Liver (tissue), 3 donors: ENCODE measurements at regions not wholly inside any gene's neighbourhood (a gene's known extent, or its start where the extent isn't known, plus 50 kb on each side); places are given as distances from the start of the nearest gene placed in this dataset.

ENCODE experiments used
- FOXA1 ChIP-seq: IDR thresholded peaks from 2 replicates; pipeline ENCODE4 v1.6.1; 2016; ENCODE audit warnings: antibody characterized with exemption
- GABPA ChIP-seq, 2 donors: IDR thresholded peaks in 1 of 2; conservative IDR thresholded peaks in 1 of 2; 2 replicates each; pipeline ENCODE4 v1.6.1; 2016; ENCODE audit warnings: antibody characterized with exemption in 2 of 2, mild to moderate bottlenecking in 1 of 2, moderate library complexity in 1 of 2
- JUND ChIP-seq, 2 donors: IDR thresholded peaks; 2 replicates each; pipeline ENCODE4 v1.6.1; 2016; ENCODE audit warnings: antibody characterized with exemption in 2 of 2
- RAD21 ChIP-seq, 2 donors: IDR thresholded peaks; 2 replicates each; pipeline ENCODE4 v1.6.1; 2016; ENCODE audit warnings: antibody characterized with exemption in 2 of 2, mild to moderate bottlenecking in 2 of 2
- SP1 ChIP-seq: IDR thresholded peaks from 2 replicates; pipeline ENCODE4 v1.6.1; 2018; ENCODE audit warnings: antibody characterized with exemption, mild to moderate bottlenecking
- TAF1 ChIP-seq: conservative IDR thresholded peaks from 2 replicates; pipeline ENCODE4 v1.6.1; 2016; ENCODE audit warnings: antibody characterized with exemption, mild to moderate bottlenecking
- YY1 ChIP-seq: IDR thresholded peaks from 2 replicates; pipeline ENCODE4 v1.6.1; 2016; ENCODE audit warnings: antibody characterized with exemption, mild to moderate bottlenecking
- TF ChIP-seq, protein P1 (sequence below): fragments of 150-350 bp; IDR thresholded peaks from 2 replicates; pipeline ENCODE4 v1.5.1; 2017; ENCODE audit warnings: improper control_type of control experiment, low read depth, low read length; ENCODE audit not compliant: missing input control
- TF ChIP-seq, protein P2 (sequence below): IDR thresholded peaks from 2 replicates; pipeline ENCODE4 v1.6.1; 2016; ENCODE audit warnings: antibody characterized with exemption
- TF ChIP-seq, protein P3 (sequence below): IDR thresholded peaks from 2 replicates; pipeline ENCODE4 v1.6.1; 2016; ENCODE audit warnings: antibody characterized with exemption
- TF ChIP-seq, protein P4 (sequence below): IDR thresholded peaks from 2 replicates; pipeline ENCODE4 v1.6.1; 2016; ENCODE audit warnings: antibody characterized with exemption, mild to moderate bottlenecking
- donor health status: healthy.
- donor health status: healthy.

DNA sequence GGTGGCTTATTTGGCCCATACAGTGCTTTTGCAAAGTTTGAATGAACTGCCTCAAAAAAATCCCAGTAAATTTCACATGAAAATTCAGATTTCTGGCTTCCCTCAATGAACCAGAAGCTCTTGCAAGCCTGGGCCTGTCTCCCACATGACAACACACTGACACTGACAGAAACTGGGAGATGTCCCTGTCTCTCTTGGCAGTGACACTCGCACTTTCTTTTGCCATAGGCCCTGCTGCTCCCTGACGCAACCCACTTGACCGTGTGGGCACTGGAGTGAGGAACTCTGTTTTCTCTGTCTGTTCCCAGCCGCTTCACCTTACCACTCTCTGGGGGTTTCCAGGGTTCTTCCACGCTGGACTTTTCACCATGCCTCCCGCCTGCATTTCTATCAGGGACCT is 524.5 kb downstream of the SHQ1 start:
- TF ChIP-seq, protein P1, sequence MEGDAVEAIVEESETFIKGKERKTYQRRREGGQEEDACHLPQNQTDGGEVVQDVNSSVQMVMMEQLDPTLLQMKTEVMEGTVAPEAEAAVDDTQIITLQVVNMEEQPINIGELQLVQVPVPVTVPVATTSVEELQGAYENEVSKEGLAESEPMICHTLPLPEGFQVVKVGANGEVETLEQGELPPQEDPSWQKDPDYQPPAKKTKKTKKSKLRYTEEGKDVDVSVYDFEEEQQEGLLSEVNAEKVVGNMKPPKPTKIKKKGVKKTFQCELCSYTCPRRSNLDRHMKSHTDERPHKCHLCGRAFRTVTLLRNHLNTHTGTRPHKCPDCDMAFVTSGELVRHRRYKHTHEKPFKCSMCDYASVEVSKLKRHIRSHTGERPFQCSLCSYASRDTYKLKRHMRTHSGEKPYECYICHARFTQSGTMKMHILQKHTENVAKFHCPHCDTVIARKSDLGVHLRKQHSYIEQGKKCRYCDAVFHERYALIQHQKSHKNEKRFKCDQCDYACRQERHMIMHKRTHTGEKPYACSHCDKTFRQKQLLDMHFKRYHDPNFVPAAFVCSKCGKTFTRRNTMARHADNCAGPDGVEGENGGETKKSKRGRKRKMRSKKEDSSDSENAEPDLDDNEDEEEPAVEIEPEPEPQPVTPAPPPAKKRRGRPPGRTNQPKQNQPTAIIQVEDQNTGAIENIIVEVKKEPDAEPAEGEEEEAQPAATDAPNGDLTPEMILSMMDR: no peak
- TF ChIP-seq, protein P2, sequence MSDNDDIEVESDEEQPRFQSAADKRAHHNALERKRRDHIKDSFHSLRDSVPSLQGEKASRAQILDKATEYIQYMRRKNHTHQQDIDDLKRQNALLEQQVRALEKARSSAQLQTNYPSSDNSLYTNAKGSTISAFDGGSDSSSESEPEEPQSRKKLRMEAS: no peak
- TF ChIP-seq, protein P3, sequence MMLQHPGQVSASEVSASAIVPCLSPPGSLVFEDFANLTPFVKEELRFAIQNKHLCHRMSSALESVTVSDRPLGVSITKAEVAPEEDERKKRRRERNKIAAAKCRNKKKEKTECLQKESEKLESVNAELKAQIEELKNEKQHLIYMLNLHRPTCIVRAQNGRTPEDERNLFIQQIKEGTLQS: no peak
- TF ChIP-seq TAF1 (no peak), FOXA1 (no peak), JUND (IDR thresholded peaks at IDR 0.05) (no peak), YY1 (no peak), SP1 (no peak), RAD21 (IDR thresholded peaks at IDR 0.05) (no peak), GABPA (IDR thresholded peaks at IDR 0.05 in 1 of 2, conservative IDR thresholded peaks at IDR 0.05 in 1 of 2) (no peak)
- TF ChIP-seq, protein P4, sequence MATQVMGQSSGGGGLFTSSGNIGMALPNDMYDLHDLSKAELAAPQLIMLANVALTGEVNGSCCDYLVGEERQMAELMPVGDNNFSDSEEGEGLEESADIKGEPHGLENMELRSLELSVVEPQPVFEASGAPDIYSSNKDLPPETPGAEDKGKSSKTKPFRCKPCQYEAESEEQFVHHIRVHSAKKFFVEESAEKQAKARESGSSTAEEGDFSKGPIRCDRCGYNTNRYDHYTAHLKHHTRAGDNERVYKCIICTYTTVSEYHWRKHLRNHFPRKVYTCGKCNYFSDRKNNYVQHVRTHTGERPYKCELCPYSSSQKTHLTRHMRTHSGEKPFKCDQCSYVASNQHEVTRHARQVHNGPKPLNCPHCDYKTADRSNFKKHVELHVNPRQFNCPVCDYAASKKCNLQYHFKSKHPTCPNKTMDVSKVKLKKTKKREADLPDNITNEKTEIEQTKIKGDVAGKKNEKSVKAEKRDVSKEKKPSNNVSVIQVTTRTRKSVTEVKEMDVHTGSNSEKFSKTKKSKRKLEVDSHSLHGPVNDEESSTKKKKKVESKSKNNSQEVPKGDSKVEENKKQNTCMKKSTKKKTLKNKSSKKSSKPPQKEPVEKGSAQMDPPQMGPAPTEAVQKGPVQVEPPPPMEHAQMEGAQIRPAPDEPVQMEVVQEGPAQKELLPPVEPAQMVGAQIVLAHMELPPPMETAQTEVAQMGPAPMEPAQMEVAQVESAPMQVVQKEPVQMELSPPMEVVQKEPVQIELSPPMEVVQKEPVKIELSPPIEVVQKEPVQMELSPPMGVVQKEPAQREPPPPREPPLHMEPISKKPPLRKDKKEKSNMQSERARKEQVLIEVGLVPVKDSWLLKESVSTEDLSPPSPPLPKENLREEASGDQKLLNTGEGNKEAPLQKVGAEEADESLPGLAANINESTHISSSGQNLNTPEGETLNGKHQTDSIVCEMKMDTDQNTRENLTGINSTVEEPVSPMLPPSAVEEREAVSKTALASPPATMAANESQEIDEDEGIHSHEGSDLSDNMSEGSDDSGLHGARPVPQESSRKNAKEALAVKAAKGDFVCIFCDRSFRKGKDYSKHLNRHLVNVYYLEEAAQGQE: no peak
